Activated CD8-positive, alpha-beta T cell treated with anti-CD3 and anti-CD28 coated beads for 36 hours (primary cell): ENCODE measurements at regions not wholly inside any gene's neighbourhood (a gene's known extent, or its start where the extent isn't known, plus 50 kb on each side); places are given as distances from the start of the nearest gene placed in this dataset.

ENCODE experiments used
- ATAC-seq: fragments of 200-7000 bp; cut with Tn5 transposase; one replicate; pipeline ENCODE4 v1.10.0; 2021; ENCODE audit warnings: mild to moderate bottlenecking, moderate library complexity
- CTCF ChIA-PET: fragments of 350-600 bp; sonication (Branson Sonifier 250); formaldehyde crosslinking; loops from one replicate; lab custom pipeline; 2021; ENCODE audit warnings: antibody characterized with exemption; lab: Charles Lee
- POLR2A ChIA-PET: fragments of 350-600 bp; sonication (Branson Sonifier 250); formaldehyde crosslinking; loops from one replicate; lab custom pipeline; 2021; ENCODE audit warnings: antibody characterized with exemption; lab: Charles Lee
- DNase-seq: peaks from one replicate; pipeline ENCODE4 v3.0.0-alpha.2; 2020
- H3K27ac Mint-ChIP-seq: one replicate; pipeline ENCODE4 v1.8.0; 2021; ENCODE audit warnings: mild to moderate bottlenecking, mixed read lengths
- H3K27me3 Mint-ChIP-seq: one replicate; pipeline ENCODE4 v1.8.0; 2021; ENCODE audit warnings: mixed read lengths
- H3K36me3 Mint-ChIP-seq: one replicate; pipeline ENCODE4 v1.8.0; 2021; ENCODE audit warnings: low read depth, mixed read lengths
- H3K4me1 Mint-ChIP-seq: one replicate; pipeline ENCODE4 v1.8.0; 2021; ENCODE audit warnings: low read depth, mixed read lengths
- H3K4me3 Mint-ChIP-seq: one replicate; pipeline ENCODE4 v1.8.0; 2021; ENCODE audit warnings: mild to moderate bottlenecking, moderate library complexity, mixed read lengths
- H3K9me3 Mint-ChIP-seq: one replicate; pipeline ENCODE4 v1.8.0; 2021; ENCODE audit warnings: mixed read lengths
- CTCF ChIP-seq: fragments of 200-600 bp; IDR thresholded peaks from one replicate; pipeline ENCODE4 v1.8.0; 2022; ENCODE audit warnings: antibody characterized with exemption, mild to moderate bottlenecking
- intact Hi-C: fragments of 100-400 bp; cut with micrococcal nuclease; formaldehyde crosslinking; loops from one replicate; pipeline ENCODE4 v1.10.0; 2022

- H3K27me3 Mint-ChIP-seq: no peaks in the 10 kb centered on the region
- no peak overlapping the region for H3K4me3 Mint-ChIP-seq
- TF ChIP-seq CTCF: peak; percentile 53
- CTCF ChIA-PET: interaction anchor here (1.5 to 3.3 kb wide), 2 partner anchors 10 to 404 kb away, joined by 3 to 29 read pairs; no protein-coding TSS in a partner anchor
- H3K36me3 Mint-ChIP-seq: no peaks in the 10 kb centered on the region
- ATAC-seq (no peak), DNase-seq (no peak)
- H3K4me1 Mint-ChIP-seq: no peaks in the 10 kb centered on the region
- no peak overlapping the region for H3K27ac Mint-ChIP-seq
- POLR2A ChIA-PET: no interaction called here
- no peaks in the 10 kb centered on the region for H3K9me3 Mint-ChIP-seq
- intact Hi-C loops: loop anchor here (10.0 kb wide), 1 partner anchor 404 kb away; no protein-coding TSS in a partner anchor
Measured at GRCh38 chr13:86870444-86870843, 800.7 kb upstream of the SLITRK5 start.

- no peak overlapping the region for H3K4me3 Mint-ChIP-seq
- intact Hi-C loops: loop anchor here (10.0 kb wide), 1 partner anchor 397 kb away; no protein-coding TSS in a partner anchor
- ATAC-seq: no peak
- ChIA-PET CTCF (no interaction called here), POLR2A (no interaction called here)
- no peaks in the 10 kb centered on the region for H3K36me3 Mint-ChIP-seq
- TF ChIP-seq CTCF: no peak
- no peaks in the 10 kb centered on the region for H3K27me3 Mint-ChIP-seq
- peaks cover under 1% of the 10 kb centered on the region for H3K9me3 Mint-ChIP-seq
- DNase-seq: no peak
- H3K27ac Mint-ChIP-seq: no peak overlapping the region
- no peaks in the 10 kb centered on the region for H3K4me1 Mint-ChIP-seq
Measured at GRCh38 chr13:86877441-86877840, 793.7 kb upstream of the SLITRK5 start.

- DNase-seq: no peak
Measured at GRCh38 chr13:86878781-86879180, 792.4 kb upstream of the SLITRK5 start.

GRCh38 chr13:86881390-86881789 lies 789.8 kb upstream of the SLITRK5 start:
- intact Hi-C loops: no loop called here
- ChIA-PET POLR2A (no interaction called here), CTCF (no interaction called here)
- Mint-ChIP-seq H3K27ac (no peak overlapping the region), H3K4me3 (no peak overlapping the region), H3K9me3 (peaks cover 5% of the 10 kb centered on the region), H3K36me3 (no peaks in the 10 kb centered on the region), H3K27me3 (no peaks in the 10 kb centered on the region), H3K4me1 (no peaks in the 10 kb centered on the region)
- no peak for DNase-seq
- no peak for TF ChIP-seq CTCF
- ATAC-seq: no peak

More at GRCh38 chr13:86878781-86879180, 792.4 kb upstream of the SLITRK5 start:
- TF ChIP-seq CTCF: no peak
- Mint-ChIP-seq H3K4me3 (no peak overlapping the region), H3K9me3 (peaks cover 5% of the 10 kb centered on the region), H3K27me3 (no peaks in the 10 kb centered on the region), H3K36me3 (no peaks in the 10 kb centered on the region), H3K27ac (no peak overlapping the region), H3K4me1 (no peaks in the 10 kb centered on the region)
- ATAC-seq: no peak
- ChIA-PET CTCF (no interaction called here), POLR2A (no interaction called here)
- intact Hi-C loops: loop anchor here (10.0 kb wide), 1 partner anchor 396 kb away; no protein-coding TSS in a partner anchor

- ChIA-PET CTCF (no interaction called here), POLR2A (no interaction called here)
- ATAC-seq: no peak
- Mint-ChIP-seq H3K27ac (no peak overlapping the region), H3K4me3 (no peak overlapping the region), H3K36me3 (no peaks in the 10 kb centered on the region), H3K9me3 (peaks cover 5% of the 10 kb centered on the region), H3K4me1 (no peaks in the 10 kb centered on the region), H3K27me3 (no peaks in the 10 kb centered on the region)
- TF ChIP-seq CTCF: no peak
- DNase-seq: no peak
- intact Hi-C loops: no loop called here
Measured at GRCh38 chr13:86882107-86882506, 789.1 kb upstream of the SLITRK5 start.
